ENCODE measurements at regions not wholly inside any gene's neighbourhood (a gene's known extent, or its start where the extent isn't known, plus 50 kb on each side); places are given as distances from the start of the nearest gene placed in this dataset.
"Not testable (repeated sequence)": the region's sequence is repeated elsewhere in the genome, so short reads cannot be mapped to it uniquely, and the experiment has no call there.

DNA sequence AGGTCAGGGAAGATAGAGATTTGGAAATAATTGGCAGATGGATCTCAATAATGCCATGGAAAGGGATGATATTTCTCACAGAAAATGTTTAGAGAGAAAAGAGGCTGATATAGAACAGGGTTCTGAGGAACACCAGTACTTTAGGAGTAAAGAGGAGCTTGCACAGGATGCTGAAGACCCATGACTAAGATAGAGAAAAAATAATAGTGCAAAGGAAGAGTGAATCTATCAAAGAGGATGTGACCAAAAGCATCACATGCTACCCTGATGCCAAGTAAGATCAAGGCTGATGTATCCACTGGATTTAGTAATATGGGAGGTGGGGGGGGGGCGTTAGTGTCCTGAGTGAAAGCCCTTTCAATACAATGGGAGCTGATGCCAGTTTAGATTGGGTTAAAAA, 80.1 kb upstream of the NOTCH2NLA start:
- H3K27me3 ChIP-seq (ENCODE audit: control insufficient read depth in 3 of 3, insufficient read depth in 3 of 3, low read length in 3 of 3); H3K4me1 ChIP-seq (ENCODE audit: control insufficient read depth in 3 of 3, insufficient read depth in 3 of 3, low read length in 3 of 3); H3K9me3 ChIP-seq (ENCODE audit: control insufficient read depth in 3 of 3, low read length in 3 of 3); H3K27ac ChIP-seq (ENCODE audit: low read depth, low read length); H3K36me3 ChIP-seq (ENCODE audit: control insufficient read depth in 3 of 3, insufficient read depth in 3 of 3, low read length in 3 of 3); H3K9ac ChIP-seq (ENCODE audit: low read depth in 1 of 3, low read length in 3 of 3); H3K4me3 ChIP-seq (ENCODE audit: low read length in 3 of 3): not testable (repeated sequence)

DNA sequence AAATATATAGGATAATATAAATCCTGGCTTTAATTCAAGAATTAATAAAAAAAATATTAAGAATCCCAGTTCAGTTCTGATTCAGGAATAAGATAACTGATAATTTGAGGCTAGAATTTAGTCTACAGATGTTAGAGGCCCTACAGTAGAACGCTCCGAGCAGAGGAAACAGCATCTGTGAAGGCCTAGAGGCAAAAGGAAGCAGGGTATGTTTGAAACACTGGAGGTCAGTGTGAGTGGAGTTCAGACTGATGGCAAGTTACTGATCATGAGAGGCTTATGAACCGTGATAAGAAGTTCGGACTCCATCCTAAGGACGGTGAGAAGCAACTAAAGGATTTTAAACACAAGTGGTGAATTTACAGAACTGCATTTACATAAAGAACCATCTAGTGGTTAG, 79.3 kb upstream of the NOTCH2NLA start:
- not testable (repeated sequence) for H3K9ac ChIP-seq (ENCODE audit: low read depth in 1 of 3, low read length in 3 of 3); H3K9me3 ChIP-seq (ENCODE audit: control insufficient read depth in 3 of 3, low read length in 3 of 3); H3K27me3 ChIP-seq (ENCODE audit: control insufficient read depth in 3 of 3, insufficient read depth in 3 of 3, low read length in 3 of 3); H3K36me3 ChIP-seq (ENCODE audit: control insufficient read depth in 3 of 3, insufficient read depth in 3 of 3, low read length in 3 of 3); H3K4me3 ChIP-seq (ENCODE audit: low read length in 3 of 3); H3K27ac ChIP-seq (ENCODE audit: low read depth, low read length); H3K4me1 ChIP-seq (ENCODE audit: control insufficient read depth in 3 of 3, insufficient read depth in 3 of 3, low read length in 3 of 3)

DNA sequence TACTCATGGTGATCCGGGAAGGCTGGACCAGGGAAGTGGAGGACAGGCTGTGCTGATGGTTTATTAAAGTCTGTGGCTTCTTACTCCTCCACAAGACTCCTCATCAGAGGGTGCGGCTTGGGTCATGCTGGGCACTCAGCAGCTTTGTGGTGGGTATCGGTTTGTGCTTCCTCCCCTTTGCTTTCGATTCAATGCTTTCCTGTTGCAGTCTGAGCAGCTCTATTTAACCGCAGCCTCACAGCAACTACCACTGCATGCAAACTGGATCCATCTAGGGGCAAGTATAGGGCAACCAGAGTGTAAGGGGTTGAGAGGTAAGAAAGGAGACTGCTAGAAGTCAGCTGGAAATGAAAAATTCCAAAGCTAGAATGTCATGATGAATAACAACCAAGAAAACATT, 78.8 kb upstream of the NOTCH2NLA start:
- not testable (repeated sequence) for H3K4me3 ChIP-seq (ENCODE audit: low read length in 3 of 3)

DNA sequence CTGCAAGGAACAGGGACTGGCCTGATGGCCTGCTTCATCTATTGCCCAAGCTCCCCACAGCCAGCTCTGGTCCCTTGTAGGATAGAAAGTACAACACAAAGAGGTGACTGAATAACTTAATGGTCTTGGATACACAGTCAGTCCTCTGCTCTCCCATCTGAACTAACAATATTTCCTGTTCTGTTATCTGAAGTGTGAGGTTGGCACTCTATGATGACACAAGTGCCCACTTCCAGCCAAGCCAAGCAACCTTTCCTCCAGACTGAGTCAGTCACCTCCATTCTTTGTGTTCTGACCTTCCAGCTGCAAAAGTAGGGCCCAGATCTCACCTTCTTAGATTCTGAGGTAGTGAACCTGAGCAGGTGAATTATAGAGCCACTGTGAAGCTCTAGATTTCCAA, 77.8 kb upstream of the NOTCH2NLA start:
- H3K27ac ChIP-seq (ENCODE audit: low read depth, low read length); H3K9ac ChIP-seq (ENCODE audit: low read depth in 1 of 3, low read length in 3 of 3); H3K9me3 ChIP-seq (ENCODE audit: control insufficient read depth in 3 of 3, low read length in 3 of 3); H3K27me3 ChIP-seq (ENCODE audit: control insufficient read depth in 3 of 3, insufficient read depth in 3 of 3, low read length in 3 of 3); H3K36me3 ChIP-seq (ENCODE audit: control insufficient read depth in 3 of 3, insufficient read depth in 3 of 3, low read length in 3 of 3); H3K4me1 ChIP-seq (ENCODE audit: control insufficient read depth in 3 of 3, insufficient read depth in 3 of 3, low read length in 3 of 3); H3K4me3 ChIP-seq (ENCODE audit: low read length in 3 of 3): not testable (repeated sequence)

More for the DNA sequence above, 78.8 kb upstream of the NOTCH2NLA start:
- H3K9ac ChIP-seq (ENCODE audit: low read depth in 1 of 3, low read length in 3 of 3); H3K9me3 ChIP-seq (ENCODE audit: control insufficient read depth in 3 of 3, low read length in 3 of 3); H3K36me3 ChIP-seq (ENCODE audit: control insufficient read depth in 3 of 3, insufficient read depth in 3 of 3, low read length in 3 of 3); H3K27me3 ChIP-seq (ENCODE audit: control insufficient read depth in 3 of 3, insufficient read depth in 3 of 3, low read length in 3 of 3); H3K27ac ChIP-seq (ENCODE audit: low read depth, low read length); H3K4me1 ChIP-seq (ENCODE audit: control insufficient read depth in 3 of 3, insufficient read depth in 3 of 3, low read length in 3 of 3): not testable (repeated sequence)

DNA sequence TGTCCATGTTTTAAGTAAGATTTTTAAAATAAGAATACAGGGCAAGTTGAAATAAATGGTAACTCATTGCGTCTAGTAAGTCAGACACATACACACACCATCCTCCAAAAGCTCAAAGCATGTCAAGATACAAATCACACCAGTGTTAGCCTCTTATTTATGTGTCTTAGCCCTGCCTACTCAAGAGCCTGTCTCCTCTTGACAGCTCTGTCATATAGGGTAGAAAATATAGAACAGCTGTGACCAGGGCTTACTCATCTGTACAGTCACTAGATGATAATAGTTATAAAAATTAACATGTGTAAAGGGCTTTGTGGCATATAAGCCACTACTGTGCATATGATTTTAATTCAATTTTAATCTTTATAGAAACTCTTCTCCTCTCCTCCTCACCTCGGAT, 76.6 kb upstream of the NOTCH2NLA start:
- not testable (repeated sequence) for H3K27ac ChIP-seq (ENCODE audit: low read depth, low read length); H3K27me3 ChIP-seq (ENCODE audit: control insufficient read depth in 3 of 3, insufficient read depth in 3 of 3, low read length in 3 of 3); H3K9ac ChIP-seq (ENCODE audit: low read depth in 1 of 3, low read length in 3 of 3); H3K4me1 ChIP-seq (ENCODE audit: control insufficient read depth in 3 of 3, insufficient read depth in 3 of 3, low read length in 3 of 3); H3K9me3 ChIP-seq (ENCODE audit: control insufficient read depth in 3 of 3, low read length in 3 of 3); H3K36me3 ChIP-seq (ENCODE audit: control insufficient read depth in 3 of 3, insufficient read depth in 3 of 3, low read length in 3 of 3); H3K4me3 ChIP-seq (ENCODE audit: low read length in 3 of 3)

DNA sequence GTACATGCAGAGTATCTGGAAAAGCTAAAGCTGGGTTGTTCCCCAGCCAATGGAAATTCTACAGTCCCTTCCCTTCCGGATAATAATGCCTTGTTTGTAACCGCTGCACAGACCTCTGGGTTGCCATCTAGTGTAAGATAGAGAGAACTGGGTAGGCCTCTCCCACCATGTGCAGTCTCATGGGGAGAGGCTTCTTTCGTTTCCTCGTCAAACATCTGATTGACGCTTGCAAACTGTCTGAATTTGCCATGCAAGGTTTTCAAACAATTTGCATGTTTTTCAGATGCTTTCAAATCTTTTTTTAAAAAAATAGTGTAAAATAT, 69.7 kb upstream of the NOTCH2NLA start:
- H3K36me3 ChIP-seq (ENCODE audit: control insufficient read depth in 3 of 3, insufficient read depth in 3 of 3, low read length in 3 of 3); H3K4me3 ChIP-seq (ENCODE audit: low read length in 3 of 3); H3K27me3 ChIP-seq (ENCODE audit: control insufficient read depth in 3 of 3, insufficient read depth in 3 of 3, low read length in 3 of 3); H3K4me1 ChIP-seq (ENCODE audit: control insufficient read depth in 3 of 3, insufficient read depth in 3 of 3, low read length in 3 of 3); H3K9ac ChIP-seq (ENCODE audit: low read depth in 1 of 3, low read length in 3 of 3); H3K27ac ChIP-seq (ENCODE audit: low read depth, low read length); H3K9me3 ChIP-seq (ENCODE audit: control insufficient read depth in 3 of 3, low read length in 3 of 3): not testable (repeated sequence)

DNA sequence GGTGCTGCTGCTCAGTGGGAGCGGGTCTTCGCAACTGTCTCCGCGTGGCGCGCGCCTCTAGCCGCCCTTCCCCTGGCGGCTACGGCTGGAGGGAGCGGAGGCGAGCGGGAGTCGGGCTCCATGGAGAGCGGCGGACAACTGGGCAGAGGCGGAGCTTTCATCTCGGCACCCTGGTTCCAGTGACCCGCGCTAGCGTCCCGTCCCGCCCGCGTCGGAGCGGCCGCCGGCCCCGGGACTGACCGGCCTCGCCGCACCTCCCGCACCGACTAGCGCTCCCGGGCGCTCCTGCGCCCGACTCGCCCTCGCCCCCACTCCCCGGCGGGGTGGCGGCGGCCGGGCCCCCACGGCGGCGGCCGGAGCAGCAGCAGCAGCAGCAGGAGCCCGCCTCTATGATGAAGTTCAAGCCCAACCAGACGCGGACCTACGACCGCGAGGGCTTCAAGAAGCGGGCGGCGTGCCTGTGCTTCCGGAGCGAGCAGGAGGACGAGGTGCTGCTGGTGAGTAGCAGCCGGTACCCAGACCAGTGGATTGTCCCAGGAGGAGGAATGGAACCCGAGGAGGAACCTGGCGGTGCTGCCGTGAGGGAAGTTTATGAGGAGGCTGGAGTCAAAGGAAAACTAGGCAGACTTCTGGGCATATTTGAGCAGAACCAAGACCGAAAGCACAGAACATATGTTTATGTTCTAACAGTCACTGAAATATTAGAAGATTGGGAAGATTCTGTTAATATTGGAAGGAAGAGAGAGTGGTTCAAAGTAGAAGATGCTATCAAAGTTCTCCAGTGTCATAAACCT, 69.2 kb upstream of the NOTCH2NLA start:
- not testable (repeated sequence) for H3K9me3 ChIP-seq (ENCODE audit: control insufficient read depth in 3 of 3, low read length in 3 of 3); H3K4me3 ChIP-seq (ENCODE audit: low read length in 3 of 3); H3K4me1 ChIP-seq (ENCODE audit: control insufficient read depth in 3 of 3, insufficient read depth in 3 of 3, low read length in 3 of 3); H3K27ac ChIP-seq (ENCODE audit: low read depth, low read length); H3K9ac ChIP-seq (ENCODE audit: low read depth in 1 of 3, low read length in 3 of 3); H3K36me3 ChIP-seq (ENCODE audit: control insufficient read depth in 3 of 3, insufficient read depth in 3 of 3, low read length in 3 of 3); H3K27me3 ChIP-seq (ENCODE audit: control insufficient read depth in 3 of 3, insufficient read depth in 3 of 3, low read length in 3 of 3)

DNA sequence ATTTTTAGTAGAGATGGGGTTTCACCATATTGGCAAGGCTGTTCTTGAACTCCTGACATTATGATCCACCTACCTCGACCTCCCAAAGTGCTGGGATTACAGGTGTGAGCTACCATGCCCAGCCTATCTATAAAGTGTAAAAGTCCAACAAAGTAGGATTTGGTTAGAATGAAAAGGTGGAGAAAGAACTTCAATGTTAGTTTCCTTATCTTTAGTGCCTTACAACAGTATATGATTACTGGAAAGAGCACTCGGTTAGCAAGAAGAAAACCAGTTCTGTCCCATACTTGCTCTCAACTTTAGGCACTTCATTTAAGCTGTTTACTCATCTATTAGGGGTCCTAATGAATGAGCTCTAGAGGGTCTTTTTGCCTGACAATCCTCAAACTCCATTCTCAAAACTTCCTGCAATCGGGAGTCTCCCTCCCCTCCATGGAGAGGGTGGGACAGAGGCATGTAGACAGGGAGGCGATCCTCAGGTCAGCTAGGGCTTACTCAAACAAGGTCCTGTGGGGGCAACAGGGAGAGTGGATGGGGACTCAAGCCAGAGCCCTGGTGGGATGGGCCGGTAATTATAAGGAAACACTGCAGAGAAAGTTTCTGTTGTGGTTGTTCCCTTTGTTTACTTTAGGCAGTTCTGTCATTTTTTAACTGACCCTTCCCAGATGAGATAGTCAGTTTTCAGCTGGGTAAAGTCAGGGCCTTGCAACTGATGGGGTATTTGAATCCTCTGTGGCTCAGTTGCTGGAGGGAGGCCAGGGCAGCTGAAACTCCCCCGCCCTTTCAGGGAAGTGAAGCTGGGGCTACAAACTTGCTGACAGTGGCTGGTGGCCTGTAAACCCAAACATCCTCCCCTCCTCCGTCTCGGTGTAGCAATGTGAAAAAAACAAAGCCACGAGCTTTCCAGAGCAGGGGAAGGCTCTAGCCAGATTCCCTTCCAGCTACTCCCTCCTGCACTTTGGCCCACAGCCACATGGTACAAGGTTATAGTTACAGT, 64.4 kb upstream of the NOTCH2NLA start:
- H3K9me3 ChIP-seq (ENCODE audit: control insufficient read depth in 3 of 3, low read length in 3 of 3); H3K36me3 ChIP-seq (ENCODE audit: control insufficient read depth in 3 of 3, insufficient read depth in 3 of 3, low read length in 3 of 3); H3K4me1 ChIP-seq (ENCODE audit: control insufficient read depth in 3 of 3, insufficient read depth in 3 of 3, low read length in 3 of 3); H3K9ac ChIP-seq (ENCODE audit: low read depth in 1 of 3, low read length in 3 of 3); H3K27ac ChIP-seq (ENCODE audit: low read depth, low read length); H3K27me3 ChIP-seq (ENCODE audit: control insufficient read depth in 3 of 3, insufficient read depth in 3 of 3, low read length in 3 of 3); H3K4me3 ChIP-seq (ENCODE audit: low read length in 3 of 3): not testable (repeated sequence)

DNA sequence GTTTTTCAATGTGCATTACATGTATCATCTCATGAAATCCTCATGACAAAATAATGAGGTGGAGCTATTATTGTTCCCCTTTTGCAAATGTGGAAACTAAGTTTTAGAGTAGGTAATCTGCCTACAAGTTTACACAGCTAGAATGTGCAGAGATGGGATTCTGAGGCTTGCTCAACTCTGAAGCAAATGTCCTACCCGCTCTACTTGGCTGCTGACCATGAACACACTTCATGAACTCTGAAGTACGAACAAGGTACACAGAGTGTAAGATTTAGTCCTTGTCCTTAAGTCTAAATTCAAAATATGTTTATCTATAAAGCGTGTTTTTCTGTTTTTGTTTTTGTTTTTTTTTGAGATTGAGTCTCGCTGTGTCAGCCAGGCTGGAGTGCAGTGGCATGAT, 63.6 kb upstream of the NOTCH2NLA start:
- H3K36me3 ChIP-seq (ENCODE audit: control insufficient read depth in 3 of 3, insufficient read depth in 3 of 3, low read length in 3 of 3); H3K4me3 ChIP-seq (ENCODE audit: low read length in 3 of 3); H3K27ac ChIP-seq (ENCODE audit: low read depth, low read length): not testable (repeated sequence)

DNA sequence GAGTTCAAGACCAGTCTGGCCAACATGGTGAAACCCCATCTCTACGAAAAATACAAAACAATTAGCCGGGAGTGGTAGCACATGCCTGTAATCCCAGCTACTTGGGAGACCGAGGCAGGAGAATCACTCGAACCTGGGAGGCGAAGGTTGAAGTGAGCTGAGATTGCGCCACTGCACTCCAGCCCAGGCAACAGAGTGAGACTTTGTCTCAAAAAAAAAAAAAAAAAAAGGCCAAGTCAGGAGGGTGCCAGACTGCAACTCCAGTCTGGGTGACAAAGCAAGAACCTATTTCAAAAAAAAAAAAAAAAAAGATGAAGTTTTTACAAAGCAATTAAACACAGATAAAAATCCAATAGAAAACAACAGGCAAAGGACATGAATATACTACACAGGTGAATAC, 59.1 kb upstream of the NOTCH2NLA start:
- not testable (repeated sequence) for H3K4me1 ChIP-seq (ENCODE audit: control insufficient read depth in 3 of 3, insufficient read depth in 3 of 3, low read length in 3 of 3); H3K4me3 ChIP-seq (ENCODE audit: low read length in 3 of 3); H3K9ac ChIP-seq (ENCODE audit: low read depth in 1 of 3, low read length in 3 of 3); H3K36me3 ChIP-seq (ENCODE audit: control insufficient read depth in 3 of 3, insufficient read depth in 3 of 3, low read length in 3 of 3); H3K27me3 ChIP-seq (ENCODE audit: control insufficient read depth in 3 of 3, insufficient read depth in 3 of 3, low read length in 3 of 3); H3K27ac ChIP-seq (ENCODE audit: low read depth, low read length); H3K9me3 ChIP-seq (ENCODE audit: control insufficient read depth in 3 of 3, low read length in 3 of 3)

More for the DNA sequence above, 63.6 kb upstream of the NOTCH2NLA start:
- not testable (repeated sequence) for H3K9ac ChIP-seq (ENCODE audit: low read depth in 1 of 3, low read length in 3 of 3); H3K9me3 ChIP-seq (ENCODE audit: control insufficient read depth in 3 of 3, low read length in 3 of 3); H3K27me3 ChIP-seq (ENCODE audit: control insufficient read depth in 3 of 3, insufficient read depth in 3 of 3, low read length in 3 of 3); H3K4me1 ChIP-seq (ENCODE audit: control insufficient read depth in 3 of 3, insufficient read depth in 3 of 3, low read length in 3 of 3)
